ENCODE measurements at regions not wholly inside any gene's neighbourhood (a gene's known extent, or its start where the extent isn't known, plus 50 kb on each side); places are given as distances from the start of the nearest gene placed in this dataset.
"Not testable (repeated sequence)": the region's sequence is repeated elsewhere in the genome, so short reads cannot be mapped to it uniquely, and the experiment has no call there.

- not testable (repeated sequence) for TF ChIP-seq CTCF (IDR thresholded peaks at IDR 0.05); ZFX (IDR thresholded peaks at IDR 0.05; ENCODE audit: borderline replicate concordance)
Observed at GRCh38 chr1:233827937-233828336, 76.5 kb upstream of the SLC35F3 start.

Measured in 22Rv1 (cell line).